Effector CD8-positive, alpha-beta T cell (primary cell): ENCODE measurements at regions not wholly inside any gene's neighbourhood (a gene's known extent, or its start where the extent isn't known, plus 50 kb on each side); places are given as distances from the start of the nearest gene placed in this dataset.

Experiments used
- DNase-seq: peaks from one replicate; lab custom pipeline; 2025; lab: John Stamatoyannopoulos, UW

- DNase-seq, result no peak
Measured at GRCh38 chr11:64501500-64502427, 54.0 kb upstream of the SLC22A11 start.

DNA sequence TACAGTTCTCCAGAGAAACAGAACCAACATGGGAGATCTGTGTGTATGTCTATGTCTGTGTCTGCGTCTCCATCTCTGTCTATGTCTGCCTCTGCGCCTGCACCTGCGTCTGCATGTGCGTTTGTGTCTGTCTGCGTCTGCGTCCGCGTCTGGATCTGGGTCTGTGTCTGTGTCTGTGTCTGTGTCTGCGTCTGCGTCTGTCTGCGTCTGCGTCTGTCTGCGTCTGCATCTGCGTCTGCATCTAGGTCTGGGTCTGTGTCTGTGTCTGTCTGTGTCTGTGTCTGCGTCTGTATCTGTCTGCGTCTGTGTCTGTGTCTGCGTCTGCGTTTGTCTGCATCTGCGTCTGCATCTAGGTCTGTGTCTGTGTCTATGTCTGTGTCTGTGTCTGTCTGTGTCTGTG is 53.1 kb upstream of the SLC22A11 start:
- no peak for DNase-seq

- DNase-seq, result no peak
Measured at GRCh38 chr11:64503186-64503753, 52.5 kb upstream of the SLC22A11 start.

DNA sequence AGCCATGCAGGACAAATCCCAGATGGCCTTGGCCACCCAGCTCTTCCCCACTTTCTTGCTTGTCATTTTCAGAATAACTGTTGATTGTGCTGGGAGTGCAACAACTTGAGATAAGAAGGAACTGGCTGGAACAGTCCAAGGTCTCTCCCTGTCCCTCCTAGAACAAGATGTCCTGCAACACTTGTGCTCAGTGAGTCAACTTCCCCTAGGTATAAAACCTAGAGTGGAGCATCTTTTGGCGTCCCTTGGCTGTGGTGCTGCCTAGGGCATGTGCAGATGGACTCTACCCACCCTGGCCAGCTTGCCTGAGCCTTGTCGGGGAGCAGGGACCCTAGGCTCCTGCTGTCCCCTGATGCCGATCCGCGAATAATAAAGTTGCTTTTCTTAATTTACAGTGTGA is 50.7 kb upstream of the SLC22A11 start:
- no peak for DNase-seq
